ENCODE measurements at regions not wholly inside any gene's neighbourhood (a gene's known extent, or its start where the extent isn't known, plus 50 kb on each side); places are given as distances from the start of the nearest gene placed in this dataset.
A peak's percentile ranks its signal among the peaks of the same experiment; 100 is the strongest.

DNA sequence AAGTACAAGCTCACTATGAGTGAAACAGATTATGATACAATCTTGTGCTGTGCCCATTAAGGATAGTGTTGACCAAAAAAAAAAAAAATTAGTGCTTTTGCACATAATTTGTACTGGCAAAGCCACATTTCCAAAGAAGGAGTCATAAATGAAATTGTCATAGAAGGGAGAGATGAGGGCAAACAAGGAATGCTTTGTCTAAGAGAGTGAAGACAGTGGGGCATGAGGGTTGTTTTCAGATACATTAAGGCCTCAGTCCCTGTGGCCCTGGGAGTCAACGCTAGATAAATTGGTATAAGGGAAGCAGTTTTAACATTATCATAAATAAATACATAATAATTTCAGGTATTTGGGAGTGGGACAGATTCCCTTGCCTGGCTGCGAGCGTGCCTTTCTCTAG is 267.5 kb upstream of the PRKCQ start:
- Histone ChIP-seq H3K9me3 (no peaks in the 10 kb centered on the region), H3K27me3 (no peaks in the 10 kb centered on the region), H3K27ac (no peak overlapping the region), H3K4me1 (no peaks in the 10 kb centered on the region), H3K36me3 (no peaks in the 10 kb centered on the region), H3K4me3 (no peak overlapping the region)
- intact Hi-C loops (cut with DNase I), result no loop called here
- TF ChIP-seq, protein P1, sequence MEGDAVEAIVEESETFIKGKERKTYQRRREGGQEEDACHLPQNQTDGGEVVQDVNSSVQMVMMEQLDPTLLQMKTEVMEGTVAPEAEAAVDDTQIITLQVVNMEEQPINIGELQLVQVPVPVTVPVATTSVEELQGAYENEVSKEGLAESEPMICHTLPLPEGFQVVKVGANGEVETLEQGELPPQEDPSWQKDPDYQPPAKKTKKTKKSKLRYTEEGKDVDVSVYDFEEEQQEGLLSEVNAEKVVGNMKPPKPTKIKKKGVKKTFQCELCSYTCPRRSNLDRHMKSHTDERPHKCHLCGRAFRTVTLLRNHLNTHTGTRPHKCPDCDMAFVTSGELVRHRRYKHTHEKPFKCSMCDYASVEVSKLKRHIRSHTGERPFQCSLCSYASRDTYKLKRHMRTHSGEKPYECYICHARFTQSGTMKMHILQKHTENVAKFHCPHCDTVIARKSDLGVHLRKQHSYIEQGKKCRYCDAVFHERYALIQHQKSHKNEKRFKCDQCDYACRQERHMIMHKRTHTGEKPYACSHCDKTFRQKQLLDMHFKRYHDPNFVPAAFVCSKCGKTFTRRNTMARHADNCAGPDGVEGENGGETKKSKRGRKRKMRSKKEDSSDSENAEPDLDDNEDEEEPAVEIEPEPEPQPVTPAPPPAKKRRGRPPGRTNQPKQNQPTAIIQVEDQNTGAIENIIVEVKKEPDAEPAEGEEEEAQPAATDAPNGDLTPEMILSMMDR (IDR thresholded peaks at IDR 0.05), result no peak
- ATAC-seq (no peak), DNase-seq (no peak)

DNA sequence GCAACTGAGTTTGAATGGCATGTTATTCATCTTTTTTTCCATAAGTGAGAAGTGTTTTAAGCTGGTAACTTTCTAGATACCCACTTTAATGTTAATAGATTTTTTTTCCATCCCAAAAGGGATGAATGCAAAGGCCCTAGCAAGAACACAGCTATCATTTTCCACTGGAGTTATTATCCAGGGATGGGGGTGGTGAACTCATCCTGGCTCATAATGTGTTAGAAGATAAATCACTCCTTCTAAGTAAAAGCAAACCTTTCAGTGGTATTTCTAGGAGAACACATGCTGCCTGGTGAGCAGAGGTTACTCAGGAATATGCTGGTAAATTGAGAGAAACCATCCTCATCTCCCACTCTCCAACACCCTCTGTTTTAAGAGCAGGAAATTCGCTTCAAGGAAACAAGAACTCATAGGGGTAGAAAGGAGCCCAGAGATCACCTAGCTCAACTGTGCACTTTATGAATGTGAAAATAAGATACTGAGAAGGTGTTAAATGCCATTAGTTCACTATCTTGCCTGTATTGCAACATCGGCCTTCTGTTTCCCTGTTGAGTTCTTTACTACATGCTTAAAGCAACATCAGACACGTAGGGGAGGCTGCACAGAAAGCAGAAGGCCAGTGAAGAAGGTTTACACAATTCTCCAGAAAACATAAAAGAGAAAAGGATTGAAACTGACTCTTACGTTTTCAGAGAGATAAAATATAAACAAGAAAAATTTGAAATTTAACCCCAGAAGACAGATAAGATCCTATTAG is 264.0 kb upstream of the PRKCQ start:
- intact Hi-C loops (cut with DNase I), result no loop called here
- no peak overlapping the region for H3K4me3 ChIP-seq
- ATAC-seq, result peak; percentile 61

DNA sequence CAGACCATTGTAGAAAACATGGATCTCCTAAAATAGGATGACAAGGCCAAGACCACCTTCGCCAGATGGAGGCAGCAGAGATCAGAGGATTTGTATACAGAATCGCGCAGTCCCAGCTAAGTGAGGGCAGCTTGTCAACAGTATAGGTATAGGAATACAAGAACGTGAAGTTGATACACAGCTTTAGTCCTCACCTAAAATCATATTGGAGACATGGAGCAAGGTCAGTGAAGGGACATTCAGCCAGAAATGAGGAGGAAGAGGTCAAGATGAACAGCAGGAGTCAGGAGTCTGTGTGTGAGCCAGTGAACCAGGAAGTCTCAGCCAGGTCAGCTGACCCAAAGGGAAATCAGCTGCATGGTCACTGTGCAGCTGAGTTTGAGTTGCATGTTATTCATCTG is 263.4 kb upstream of the PRKCQ start:
- intact Hi-C loops (cut with DNase I), result no loop called here
- no peak for DNase-seq

More for the DNA sequence above, 264.0 kb upstream of the PRKCQ start:
- Histone ChIP-seq H3K36me3 (no peaks in the 10 kb centered on the region), H3K27me3 (no peaks in the 10 kb centered on the region), H3K9me3 (no peaks in the 10 kb centered on the region), H3K27ac (no peak overlapping the region), H3K4me1 (no peaks in the 10 kb centered on the region)
- TF ChIP-seq, protein P1 (IDR thresholded peaks at IDR 0.05), result no peak
- no peak for DNase-seq

DNA sequence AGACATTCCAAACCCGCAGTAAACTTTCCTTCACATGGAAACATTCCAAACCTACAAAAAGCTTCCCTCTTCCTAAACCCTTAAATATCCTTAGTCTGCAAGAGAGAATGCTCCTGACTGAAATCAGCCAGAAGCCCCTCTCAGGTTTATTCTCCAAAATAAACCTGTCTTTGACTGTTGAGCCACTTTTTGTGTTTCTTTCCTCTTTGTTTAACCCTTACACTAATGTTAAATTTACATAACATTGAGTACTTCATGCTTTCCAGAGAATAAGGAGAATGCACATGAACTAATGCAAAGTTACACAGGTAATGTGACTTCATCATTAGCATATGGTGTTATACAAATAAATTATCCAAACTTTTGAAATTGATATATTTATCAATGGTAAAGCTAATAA is 262.6 kb upstream of the PRKCQ start:
- TF ChIP-seq, protein P1 (IDR thresholded peaks at IDR 0.05), result no peak
- Histone ChIP-seq H3K4me3 (no peak overlapping the region), H3K27ac (no peak overlapping the region), H3K27me3 (no peaks in the 10 kb centered on the region), H3K36me3 (no peaks in the 10 kb centered on the region), H3K9me3 (no peaks in the 10 kb centered on the region), H3K4me1 (no peaks in the 10 kb centered on the region)
- intact Hi-C loops (cut with DNase I), result no loop called here
- ATAC-seq, result no peak
- DNase-seq, result no peak

More for the DNA sequence above, 263.4 kb upstream of the PRKCQ start:
- Histone ChIP-seq H3K9me3 (no peaks in the 10 kb centered on the region), H3K4me1 (no peaks in the 10 kb centered on the region), H3K27me3 (no peaks in the 10 kb centered on the region), H3K36me3 (no peaks in the 10 kb centered on the region), H3K27ac (no peak overlapping the region), H3K4me3 (no peak overlapping the region)
- TF ChIP-seq, protein P1 (IDR thresholded peaks at IDR 0.05), result peak; percentile 6
- peak; percentile 83 for ATAC-seq

DNA sequence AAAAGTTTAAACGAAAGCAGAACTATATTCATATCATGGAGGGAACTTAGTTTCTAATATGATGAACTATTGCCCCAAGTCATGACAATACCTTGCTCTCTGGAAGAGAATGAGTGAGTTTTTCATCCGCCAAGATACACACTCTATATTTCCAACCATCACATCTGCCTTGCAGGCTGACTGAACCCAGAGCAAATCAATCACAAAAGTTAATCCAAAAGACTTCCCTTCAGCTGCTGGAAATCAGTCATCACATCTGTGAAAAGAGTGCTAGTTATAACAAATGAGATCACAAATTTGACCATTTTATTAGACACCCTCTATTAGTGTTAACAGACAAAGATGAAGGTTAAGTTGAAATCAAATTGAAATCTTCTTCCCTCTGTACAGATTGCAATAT is 261.7 kb upstream of the PRKCQ start:
- intact Hi-C loops (cut with DNase I), result no loop called here
- Histone ChIP-seq H3K27me3 (no peaks in the 10 kb centered on the region), H3K4me3 (no peak overlapping the region), H3K9me3 (no peaks in the 10 kb centered on the region), H3K36me3 (no peaks in the 10 kb centered on the region), H3K4me1 (no peaks in the 10 kb centered on the region), H3K27ac (no peak overlapping the region)
- DNase-seq (no peak), ATAC-seq (no peak)
- TF ChIP-seq, protein P1 (IDR thresholded peaks at IDR 0.05), result no peak
